ENCODE measurements at regions not wholly inside any gene's neighbourhood (a gene's known extent, or its start where the extent isn't known, plus 50 kb on each side); places are given as distances from the start of the nearest gene placed in this dataset.

DNA sequence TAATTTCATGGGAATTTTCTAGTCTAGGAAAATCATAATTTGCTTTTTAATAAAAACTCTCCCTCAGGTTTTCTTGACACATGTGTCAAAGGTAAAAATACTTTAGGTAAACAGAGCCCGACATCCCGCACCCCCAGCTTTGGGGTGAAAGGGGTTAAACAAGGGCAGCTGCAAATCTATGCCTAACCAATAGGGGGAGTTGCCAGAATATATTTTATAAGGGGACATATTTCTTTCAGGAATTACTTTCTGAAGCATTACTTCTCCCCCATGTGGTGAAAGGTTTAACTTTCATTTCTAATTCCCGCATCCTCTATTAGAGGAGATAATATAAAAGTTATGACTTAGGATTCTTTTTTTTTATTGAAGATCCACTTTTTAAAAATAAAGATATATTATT, 53.9 kb upstream of the HEPH start:
- TF ChIP-seq YY1 (IDR thresholded peaks at IDR 0.05; ENCODE audit: low read depth), result no peak
- no peak for TF ChIP-seq NFIC (IDR thresholded peaks at IDR 0.05)
- TF ChIP-seq, protein P1, sequence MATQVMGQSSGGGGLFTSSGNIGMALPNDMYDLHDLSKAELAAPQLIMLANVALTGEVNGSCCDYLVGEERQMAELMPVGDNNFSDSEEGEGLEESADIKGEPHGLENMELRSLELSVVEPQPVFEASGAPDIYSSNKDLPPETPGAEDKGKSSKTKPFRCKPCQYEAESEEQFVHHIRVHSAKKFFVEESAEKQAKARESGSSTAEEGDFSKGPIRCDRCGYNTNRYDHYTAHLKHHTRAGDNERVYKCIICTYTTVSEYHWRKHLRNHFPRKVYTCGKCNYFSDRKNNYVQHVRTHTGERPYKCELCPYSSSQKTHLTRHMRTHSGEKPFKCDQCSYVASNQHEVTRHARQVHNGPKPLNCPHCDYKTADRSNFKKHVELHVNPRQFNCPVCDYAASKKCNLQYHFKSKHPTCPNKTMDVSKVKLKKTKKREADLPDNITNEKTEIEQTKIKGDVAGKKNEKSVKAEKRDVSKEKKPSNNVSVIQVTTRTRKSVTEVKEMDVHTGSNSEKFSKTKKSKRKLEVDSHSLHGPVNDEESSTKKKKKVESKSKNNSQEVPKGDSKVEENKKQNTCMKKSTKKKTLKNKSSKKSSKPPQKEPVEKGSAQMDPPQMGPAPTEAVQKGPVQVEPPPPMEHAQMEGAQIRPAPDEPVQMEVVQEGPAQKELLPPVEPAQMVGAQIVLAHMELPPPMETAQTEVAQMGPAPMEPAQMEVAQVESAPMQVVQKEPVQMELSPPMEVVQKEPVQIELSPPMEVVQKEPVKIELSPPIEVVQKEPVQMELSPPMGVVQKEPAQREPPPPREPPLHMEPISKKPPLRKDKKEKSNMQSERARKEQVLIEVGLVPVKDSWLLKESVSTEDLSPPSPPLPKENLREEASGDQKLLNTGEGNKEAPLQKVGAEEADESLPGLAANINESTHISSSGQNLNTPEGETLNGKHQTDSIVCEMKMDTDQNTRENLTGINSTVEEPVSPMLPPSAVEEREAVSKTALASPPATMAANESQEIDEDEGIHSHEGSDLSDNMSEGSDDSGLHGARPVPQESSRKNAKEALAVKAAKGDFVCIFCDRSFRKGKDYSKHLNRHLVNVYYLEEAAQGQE (IDR thresholded peaks at IDR 0.05; ENCODE audit: low read depth), result no peak
- peak; percentile 37 for TF ChIP-seq RAD21 (IDR thresholded peaks at IDR 0.05; ENCODE audit: low read depth)
- TF ChIP-seq, protein P2, sequence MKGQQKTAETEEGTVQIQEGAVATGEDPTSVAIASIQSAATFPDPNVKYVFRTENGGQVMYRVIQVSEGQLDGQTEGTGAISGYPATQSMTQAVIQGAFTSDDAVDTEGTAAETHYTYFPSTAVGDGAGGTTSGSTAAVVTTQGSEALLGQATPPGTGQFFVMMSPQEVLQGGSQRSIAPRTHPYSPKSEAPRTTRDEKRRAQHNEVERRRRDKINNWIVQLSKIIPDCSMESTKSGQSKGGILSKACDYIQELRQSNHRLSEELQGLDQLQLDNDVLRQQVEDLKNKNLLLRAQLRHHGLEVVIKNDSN (IDR thresholded peaks at IDR 0.05), result no peak
- TF ChIP-seq TCF12 (IDR thresholded peaks at IDR 0.05; ENCODE audit: low read depth), result no peak
- no peak for TF ChIP-seq EGR1 (IDR thresholded peaks at IDR 0.05)

DNA sequence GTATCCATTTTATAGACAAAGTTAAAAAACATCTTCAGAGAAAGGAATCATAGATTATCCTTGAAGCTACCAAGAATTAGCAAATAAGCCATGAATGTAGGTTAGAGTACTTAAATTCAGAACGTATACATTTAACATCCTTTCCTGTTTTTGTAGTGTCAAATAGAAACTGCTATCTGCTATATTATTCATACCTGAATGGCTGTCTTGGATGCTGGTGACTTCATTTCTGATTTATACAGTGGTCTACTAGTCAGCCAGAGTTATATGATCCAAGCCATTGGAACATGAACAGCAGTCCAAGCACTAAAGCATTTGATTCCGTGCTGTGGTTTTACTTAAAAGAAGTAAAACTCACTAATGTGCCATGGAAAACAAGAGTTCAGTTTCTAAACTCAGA, 58.3 kb upstream of the VSIG4 start:
- TF ChIP-seq RAD21 (IDR thresholded peaks at IDR 0.05; ENCODE audit: low read depth) (no peak), NFIC (IDR thresholded peaks at IDR 0.05) (no peak), ZBTB7A (IDR thresholded peaks at IDR 0.05; ENCODE audit: low read depth) (no peak), CREB1 (IDR thresholded peaks at IDR 0.05; ENCODE audit: low read depth) (no peak), EGR1 (IDR thresholded peaks at IDR 0.05) (no peak), TCF12 (IDR thresholded peaks at IDR 0.05; ENCODE audit: low read depth) (no peak), TEAD4 (IDR thresholded peaks at IDR 0.05) (no peak), YY1 (IDR thresholded peaks at IDR 0.05; ENCODE audit: low read depth) (no peak), CEBPB (IDR thresholded peaks at IDR 0.05) (no peak), FOXM1 (IDR thresholded peaks at IDR 0.05; ENCODE audit: borderline replicate concordance, low read depth) (no peak)
- TF ChIP-seq, protein P2 (IDR thresholded peaks at IDR 0.05), result no peak
- TF ChIP-seq, protein P3, sequence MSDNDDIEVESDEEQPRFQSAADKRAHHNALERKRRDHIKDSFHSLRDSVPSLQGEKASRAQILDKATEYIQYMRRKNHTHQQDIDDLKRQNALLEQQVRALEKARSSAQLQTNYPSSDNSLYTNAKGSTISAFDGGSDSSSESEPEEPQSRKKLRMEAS (IDR thresholded peaks at IDR 0.05), result no peak
- TF ChIP-seq, protein P1 (IDR thresholded peaks at IDR 0.05; ENCODE audit: low read depth), result no peak
